Retinal pigment epithelial cell (primary cell): ENCODE measurements at regions not wholly inside any gene's neighbourhood (a gene's known extent, or its start where the extent isn't known, plus 50 kb on each side); places are given as distances from the start of the nearest gene placed in this dataset.

Experiments
- DNase-seq: peaks from one replicate; pipeline ENCODE4 v3.0.0-alpha.2; 2010; ENCODE audit warnings: low read depth
- H3K4me3 ChIP-seq: 2 replicates; pipeline ENCODE4 v1.5.1; 2011; ENCODE audit warnings: mild to moderate bottlenecking, low read length, control low read depth, moderate library complexity
- CTCF ChIP-seq: conservative IDR thresholded peaks from 2 replicates; pipeline ENCODE4 v1.5.1; 2011; ENCODE audit warnings: low read depth, low read length, control low read depth, inconsistent platforms

GRCh38 chr12:116397148-116397547 lies 119.7 kb upstream of the MED13L start:
- DNase-seq: no peak
- no peak overlapping the region for H3K4me3 ChIP-seq
- no peak for TF ChIP-seq CTCF

GRCh38 chr12:116398193-116398592 lies 120.7 kb upstream of the MED13L start:
- TF ChIP-seq CTCF: no peak
- no peak for DNase-seq
- H3K4me3 ChIP-seq: no peak overlapping the region

- no peak for TF ChIP-seq CTCF
- H3K4me3 ChIP-seq: no peak overlapping the region
- no peak for DNase-seq
Observed at GRCh38 chr12:116399055-116399454, 121.6 kb upstream of the MED13L start.

- no peak overlapping the region for H3K4me3 ChIP-seq
- DNase-seq: no peak
- no peak for TF ChIP-seq CTCF
Observed at GRCh38 chr12:116400636-116401372, 123.3 kb upstream of the MED13L start.

- no peak for DNase-seq
- no peak for TF ChIP-seq CTCF
- H3K4me3 ChIP-seq: no peak overlapping the region
Observed at GRCh38 chr12:116401565-116401964, 124.1 kb upstream of the MED13L start.

- no peak for TF ChIP-seq CTCF
- H3K4me3 ChIP-seq: no peak overlapping the region
- no peak for DNase-seq
Observed at GRCh38 chr12:116402163-116402939, 124.9 kb upstream of the MED13L start.

- H3K4me3 ChIP-seq: no peak overlapping the region
- TF ChIP-seq CTCF: no peak
- DNase-seq: no peak
Observed at GRCh38 chr12:116403546-116403945, 126.1 kb upstream of the MED13L start.
